Stimulated activated naive CD8-positive, alpha-beta T cell treated with anti-CD3 and anti-CD28 coated beads, Interleukin-15, Interleukin-2, amounts not matched to agents 100 ng/mL and 50 ng/mL, for 24 hours (primary cell): ENCODE measurements at regions not wholly inside any gene's neighbourhood (a gene's known extent, or its start where the extent isn't known, plus 50 kb on each side); places are given as distances from the start of the nearest gene placed in this dataset.

ENCODE experiments used
- H3K27ac Mint-ChIP-seq: one replicate; pipeline ENCODE4 v1.8.0; 2021; ENCODE audit warnings: mild to moderate bottlenecking, mixed read lengths
- H3K27me3 Mint-ChIP-seq: one replicate; pipeline ENCODE4 v1.8.0; 2021; ENCODE audit warnings: mixed read lengths
- H3K36me3 Mint-ChIP-seq: one replicate; pipeline ENCODE4 v1.8.0; 2021; ENCODE audit warnings: low read depth, mixed read lengths
- H3K4me1 Mint-ChIP-seq: one replicate; pipeline ENCODE4 v1.8.0; 2021; ENCODE audit warnings: low read depth, mixed read lengths
- H3K4me3 Mint-ChIP-seq: one replicate; pipeline ENCODE4 v1.8.0; 2021; ENCODE audit warnings: mild to moderate bottlenecking, mixed read lengths
- H3K9me3 Mint-ChIP-seq: one replicate; pipeline ENCODE4 v1.8.0; 2021; ENCODE audit warnings: mixed read lengths

- no peak overlapping the region for H3K4me3 Mint-ChIP-seq
- no peaks in the 10 kb centered on the region for H3K36me3 Mint-ChIP-seq
- H3K27me3 Mint-ChIP-seq, result peaks cover 4% of the 10 kb centered on the region
- H3K27ac Mint-ChIP-seq, result no peak overlapping the region
- H3K9me3 Mint-ChIP-seq, result no peaks in the 10 kb centered on the region
- no peaks in the 10 kb centered on the region for H3K4me1 Mint-ChIP-seq
These were observed 78.0 kb upstream of the TNFSF18 start for GRCh38 chr1:173128742-173129141.

GRCh38 chr1:173127369-173128307, 76.9 kb upstream of the TNFSF18 start:
- Mint-ChIP-seq H3K4me3 (no peak overlapping the region), H3K27me3 (peaks cover 4% of the 10 kb centered on the region), H3K36me3 (no peaks in the 10 kb centered on the region), H3K9me3 (no peaks in the 10 kb centered on the region), H3K27ac (no peak overlapping the region), H3K4me1 (peaks cover 3% of the 10 kb centered on the region)

- no peaks in the 10 kb centered on the region for H3K9me3 Mint-ChIP-seq
- no peak overlapping the region for H3K27ac Mint-ChIP-seq
- no peaks in the 10 kb centered on the region for H3K36me3 Mint-ChIP-seq
- no peaks in the 10 kb centered on the region for H3K27me3 Mint-ChIP-seq
- no peak overlapping the region for H3K4me3 Mint-ChIP-seq
- peaks cover 7% of the 10 kb centered on the region for H3K4me1 Mint-ChIP-seq
These were observed 75.7 kb upstream of the TNFSF18 start for GRCh38 chr1:173126421-173126820.

GRCh38 chr1:173122958-173123852, 72.5 kb upstream of the TNFSF18 start:
- Mint-ChIP-seq H3K4me1 (peaks cover 7% of the 10 kb centered on the region), H3K27me3 (no peaks in the 10 kb centered on the region), H3K36me3 (no peaks in the 10 kb centered on the region), H3K9me3 (no peaks in the 10 kb centered on the region), H3K4me3 (no peak overlapping the region), H3K27ac (no peak overlapping the region)

- Mint-ChIP-seq H3K9me3 (no peaks in the 10 kb centered on the region), H3K4me3 (no peak overlapping the region), H3K27me3 (no peaks in the 10 kb centered on the region), H3K4me1 (peaks cover 7% of the 10 kb centered on the region), H3K36me3 (no peaks in the 10 kb centered on the region), H3K27ac (no peak overlapping the region)
These were observed 71.7 kb upstream of the TNFSF18 start for GRCh38 chr1:173122344-173122935.

- H3K36me3 Mint-ChIP-seq, result no peaks in the 10 kb centered on the region
These were observed 67.7 kb upstream of the TNFSF18 start for GRCh38 chr1:173118404-173118803.

GRCh38 chr1:173117761-173118160, 67.0 kb upstream of the TNFSF18 start:
- Mint-ChIP-seq H3K9me3 (no peaks in the 10 kb centered on the region), H3K4me3 (no peak overlapping the region), H3K36me3 (no peaks in the 10 kb centered on the region), H3K27me3 (no peaks in the 10 kb centered on the region), H3K27ac (no peak overlapping the region), H3K4me1 (peaks cover 13% of the 10 kb centered on the region)

More at GRCh38 chr1:173118404-173118803, 67.7 kb upstream of the TNFSF18 start:
- Mint-ChIP-seq H3K27ac (no peak overlapping the region), H3K9me3 (no peaks in the 10 kb centered on the region), H3K27me3 (no peaks in the 10 kb centered on the region), H3K4me3 (no peak overlapping the region), H3K4me1 (peaks cover 8% of the 10 kb centered on the region)

- Mint-ChIP-seq H3K4me1 (peaks cover 8% of the 10 kb centered on the region), H3K36me3 (no peaks in the 10 kb centered on the region), H3K27ac (peak overlapping the region; percentile 9), H3K27me3 (no peaks in the 10 kb centered on the region), H3K4me3 (no peak overlapping the region), H3K9me3 (no peaks in the 10 kb centered on the region)
These were observed 66.4 kb upstream of the TNFSF18 start for GRCh38 chr1:173117108-173117633.

GRCh38 chr1:173114346-173114745, 63.6 kb upstream of the TNFSF18 start:
- H3K36me3 Mint-ChIP-seq, result no peaks in the 10 kb centered on the region
- H3K4me3 Mint-ChIP-seq, result no peak overlapping the region
- H3K9me3 Mint-ChIP-seq, result peaks cover 9% of the 10 kb centered on the region
- H3K27me3 Mint-ChIP-seq, result no peaks in the 10 kb centered on the region
- peaks cover 12% of the 10 kb centered on the region for H3K4me1 Mint-ChIP-seq
- no peak overlapping the region for H3K27ac Mint-ChIP-seq

GRCh38 chr1:173113015-173113741, 62.4 kb upstream of the TNFSF18 start:
- H3K9me3 Mint-ChIP-seq, result peaks cover 14% of the 10 kb centered on the region
- H3K4me3 Mint-ChIP-seq, result no peak overlapping the region
- H3K36me3 Mint-ChIP-seq, result peaks cover 1% of the 10 kb centered on the region
- H3K4me1 Mint-ChIP-seq, result peaks cover 12% of the 10 kb centered on the region
- no peaks in the 10 kb centered on the region for H3K27me3 Mint-ChIP-seq
- no peak overlapping the region for H3K27ac Mint-ChIP-seq

- Mint-ChIP-seq H3K27me3 (no peaks in the 10 kb centered on the region), H3K4me1 (peaks cover 12% of the 10 kb centered on the region), H3K4me3 (no peak overlapping the region), H3K27ac (no peak overlapping the region), H3K36me3 (peaks cover 6% of the 10 kb centered on the region), H3K9me3 (peaks cover 22% of the 10 kb centered on the region)
These were observed 61.4 kb upstream of the TNFSF18 start for GRCh38 chr1:173112129-173112528.

- Mint-ChIP-seq H3K4me3 (no peak overlapping the region), H3K36me3 (peaks cover 6% of the 10 kb centered on the region), H3K9me3 (peaks cover 40% of the 10 kb centered on the region), H3K4me1 (peaks cover 4% of the 10 kb centered on the region), H3K27ac (no peak overlapping the region), H3K27me3 (no peaks in the 10 kb centered on the region)
These were observed 57.0 kb upstream of the TNFSF18 start for GRCh38 chr1:173107696-173108095.

- H3K27ac Mint-ChIP-seq, result no peak overlapping the region
- peaks cover 3% of the 10 kb centered on the region for H3K36me3 Mint-ChIP-seq
- H3K9me3 Mint-ChIP-seq, result peaks cover 25% of the 10 kb centered on the region
- no peak overlapping the region for H3K4me3 Mint-ChIP-seq
- no peaks in the 10 kb centered on the region for H3K27me3 Mint-ChIP-seq
- H3K4me1 Mint-ChIP-seq, result no peaks in the 10 kb centered on the region
These were observed 52.3 kb upstream of the TNFSF18 start for GRCh38 chr1:173103006-173103405.

GRCh38 chr1:173101589-173101988, 50.8 kb upstream of the TNFSF18 start:
- no peaks in the 10 kb centered on the region for H3K4me1 Mint-ChIP-seq
- peaks cover 17% of the 10 kb centered on the region for H3K9me3 Mint-ChIP-seq
- no peaks in the 10 kb centered on the region for H3K36me3 Mint-ChIP-seq
- no peak overlapping the region for H3K27ac Mint-ChIP-seq
- no peak overlapping the region for H3K4me3 Mint-ChIP-seq
- H3K27me3 Mint-ChIP-seq, result no peaks in the 10 kb centered on the region
